ENCODE measurements at regions not wholly inside any gene's neighbourhood (a gene's known extent, or its start where the extent isn't known, plus 50 kb on each side); places are given as distances from the start of the nearest gene placed in this dataset.

- H3K4me3 ChIP-seq (ENCODE audit: low read length), result no peak overlapping the region
- TF ChIP-seq CTCF (conservative IDR thresholded peaks at IDR 0.05; ENCODE audit: low read depth, low read length), result no peak
- DNase-seq (ENCODE audit: low read depth), result no peak
Observed at GRCh38 chr17:79242873-79243602, 168.4 kb downstream of the ENGASE start.

GRCh38 chr17:79242393-79242792 lies 167.8 kb downstream of the ENGASE start:
- no peak overlapping the region for H3K4me3 ChIP-seq (ENCODE audit: low read length)
- TF ChIP-seq CTCF (conservative IDR thresholded peaks at IDR 0.05; ENCODE audit: low read depth, low read length), result no peak
- no peak for DNase-seq (ENCODE audit: low read depth)

- H3K4me3 ChIP-seq (ENCODE audit: low read length), result no peak overlapping the region
- no peak for DNase-seq (ENCODE audit: low read depth)
- no peak for TF ChIP-seq CTCF (conservative IDR thresholded peaks at IDR 0.05; ENCODE audit: low read depth, low read length)
Observed at GRCh38 chr17:79241616-79242015, 167.0 kb downstream of the ENGASE start.

- no peak for TF ChIP-seq CTCF (conservative IDR thresholded peaks at IDR 0.05; ENCODE audit: low read depth, low read length)
- no peak for DNase-seq (ENCODE audit: low read depth)
- no peak overlapping the region for H3K4me3 ChIP-seq (ENCODE audit: low read length)
Observed at GRCh38 chr17:79239205-79239604, 164.6 kb downstream of the ENGASE start.

GRCh38 chr17:79237448-79238053 lies 162.9 kb downstream of the ENGASE start:
- DNase-seq (ENCODE audit: low read depth), result no peak
- H3K4me3 ChIP-seq (ENCODE audit: low read length), result no peak overlapping the region
- TF ChIP-seq CTCF (conservative IDR thresholded peaks at IDR 0.05; ENCODE audit: low read depth, low read length), result no peak

GRCh38 chr17:79235808-79236207 lies 161.2 kb downstream of the ENGASE start:
- no peak for DNase-seq (ENCODE audit: low read depth)
- no peak overlapping the region for H3K4me3 ChIP-seq (ENCODE audit: low read length)
- TF ChIP-seq CTCF (conservative IDR thresholded peaks at IDR 0.05; ENCODE audit: low read depth, low read length), result no peak

All from retinal pigment epithelial cell (primary cell).